BLaER1 (cell line): ENCODE measurements at regions not wholly inside any gene's neighbourhood (a gene's known extent, or its start where the extent isn't known, plus 50 kb on each side); places are given as distances from the start of the nearest gene placed in this dataset.
"Not testable (repeated sequence)": the region's sequence is repeated elsewhere in the genome, so short reads cannot be mapped to it uniquely, and the experiment has no call there.

Experiments used
- H3K27ac ChIP-seq: shearing (Covaris generic); formaldehyde crosslinking; 2 replicates; pipeline ENCODE4 v1.8.1; 2022
- H3K27me3 ChIP-seq: shearing (Covaris generic); formaldehyde crosslinking; 2 replicates; pipeline ENCODE4 v1.8.1; 2022
- H3K36me3 ChIP-seq: shearing (Covaris generic); formaldehyde crosslinking; 2 replicates; pipeline ENCODE4 v1.8.1; 2022
- H3K4me1 ChIP-seq: shearing (Covaris generic); formaldehyde crosslinking; 2 replicates; pipeline ENCODE4 v1.8.1; 2022
- H3K4me2 ChIP-seq: shearing (Covaris generic); formaldehyde crosslinking; 2 replicates; pipeline ENCODE4 v1.8.1; 2022
- H3K4me3 ChIP-seq: shearing (Covaris generic); formaldehyde crosslinking; 2 replicates; pipeline ENCODE4 v1.8.1; 2022
- H3K9ac ChIP-seq: shearing (Covaris generic); formaldehyde crosslinking; 2 replicates; pipeline ENCODE4 v1.8.1; 2022
- H3K9me3 ChIP-seq: shearing (Covaris generic); formaldehyde crosslinking; 2 replicates; pipeline ENCODE4 v1.8.1; 2022
- H4K20me1 ChIP-seq: shearing (Covaris generic); formaldehyde crosslinking; 2 replicates; pipeline ENCODE4 v1.8.1; 2022
- Cebpa-rat ChIP-seq: shearing (Covaris generic); IDR thresholded peaks from 2 replicates; pipeline ENCODE4 v1.8.1; 2022

- H3K36me3 ChIP-seq = no peaks in the 10 kb centered on the region
Measured at GRCh38 chr9:85487872-85488271, 253.9 kb downstream of the AGTPBP1 start.

GRCh38 chr9:85484235-85484634 lies 257.5 kb downstream of the AGTPBP1 start:
- H3K4me1 ChIP-seq = no peaks in the 10 kb centered on the region
- H4K20me1 ChIP-seq = no peaks in the 10 kb centered on the region
- H3K9me3 ChIP-seq = no peaks in the 10 kb centered on the region
- H3K4me2 ChIP-seq = no peak overlapping the region
- no peak overlapping the region for H3K9ac ChIP-seq
- H3K27ac ChIP-seq = no peak overlapping the region
- no peak overlapping the region for H3K4me3 ChIP-seq
- TF ChIP-seq Cebpa-rat = no peak
- H3K27me3 ChIP-seq = no peaks in the 10 kb centered on the region
- H3K36me3 ChIP-seq = no peaks in the 10 kb centered on the region

More at GRCh38 chr9:85487872-85488271, 253.9 kb downstream of the AGTPBP1 start:
- Histone ChIP-seq H3K4me1 (no peaks in the 10 kb centered on the region), H3K9me3 (no peaks in the 10 kb centered on the region), H3K4me2 (no peak overlapping the region), H3K27me3 (no peaks in the 10 kb centered on the region), H3K4me3 (no peak overlapping the region), H3K27ac (no peak overlapping the region), H4K20me1 (no peaks in the 10 kb centered on the region), H3K9ac (no peak overlapping the region)
- no peak for TF ChIP-seq Cebpa-rat

- Histone ChIP-seq H4K20me1 (no peaks in the 10 kb centered on the region), H3K27ac (no peak overlapping the region)
Measured at GRCh38 chr9:85483208-85483607, 258.5 kb downstream of the AGTPBP1 start.

GRCh38 chr9:85479305-85479704 lies 262.4 kb downstream of the AGTPBP1 start:
- H3K27me3 ChIP-seq = no peaks in the 10 kb centered on the region
- H3K4me3 ChIP-seq = no peak overlapping the region
- no peak for TF ChIP-seq Cebpa-rat
- no peaks in the 10 kb centered on the region for H3K36me3 ChIP-seq
- no peak overlapping the region for H3K9ac ChIP-seq
- H3K4me1 ChIP-seq = no peaks in the 10 kb centered on the region
- peaks cover 17% of the 10 kb centered on the region for H3K9me3 ChIP-seq
- H4K20me1 ChIP-seq = no peaks in the 10 kb centered on the region
- H3K4me2 ChIP-seq = no peak overlapping the region
- H3K27ac ChIP-seq = no peak overlapping the region

More at GRCh38 chr9:85483208-85483607, 258.5 kb downstream of the AGTPBP1 start:
- Histone ChIP-seq H3K9ac (no peak overlapping the region), H3K9me3 (no peaks in the 10 kb centered on the region), H3K4me1 (no peaks in the 10 kb centered on the region), H3K4me3 (no peak overlapping the region), H3K27me3 (no peaks in the 10 kb centered on the region), H3K36me3 (no peaks in the 10 kb centered on the region), H3K4me2 (no peak overlapping the region)
- TF ChIP-seq Cebpa-rat = no peak

- H3K4me2 ChIP-seq = no peak overlapping the region
- no peak for TF ChIP-seq Cebpa-rat
- H3K9me3 ChIP-seq = peaks cover 20% of the 10 kb centered on the region
- no peaks in the 10 kb centered on the region for H3K27me3 ChIP-seq
- no peaks in the 10 kb centered on the region for H3K36me3 ChIP-seq
- no peak overlapping the region for H3K9ac ChIP-seq
- H3K4me1 ChIP-seq = no peaks in the 10 kb centered on the region
- H3K27ac ChIP-seq = no peak overlapping the region
- H4K20me1 ChIP-seq = no peaks in the 10 kb centered on the region
- no peak overlapping the region for H3K4me3 ChIP-seq
Measured at GRCh38 chr9:85478847-85479246, 262.9 kb downstream of the AGTPBP1 start.

GRCh38 chr9:85474896-85475295 lies 266.9 kb downstream of the AGTPBP1 start:
- H3K4me1 ChIP-seq, H4K20me1 ChIP-seq, H3K4me3 ChIP-seq, H3K9ac ChIP-seq, H3K36me3 ChIP-seq, H3K4me2 ChIP-seq, H3K27ac ChIP-seq, H3K27me3 ChIP-seq: not testable (repeated sequence)
- H3K9me3 ChIP-seq = peaks cover 20% of the 10 kb centered on the region

- TF ChIP-seq Cebpa-rat = no peak
- Histone ChIP-seq H3K9me3 (peaks cover 20% of the 10 kb centered on the region), H3K27ac (no peak overlapping the region), H3K9ac (no peak overlapping the region), H3K4me2 (no peak overlapping the region), H3K27me3 (no peaks in the 10 kb centered on the region), H3K4me3 (no peak overlapping the region), H4K20me1 (no peaks in the 10 kb centered on the region), H3K36me3 (no peaks in the 10 kb centered on the region), H3K4me1 (no peaks in the 10 kb centered on the region)
Measured at GRCh38 chr9:85471791-85472190, 270.0 kb downstream of the AGTPBP1 start.

- Histone ChIP-seq H3K9ac (no peak overlapping the region), H3K36me3 (no peaks in the 10 kb centered on the region), H3K4me2 (no peak overlapping the region), H3K4me3 (no peak overlapping the region), H3K9me3 (0 out of 2 replicates have a peak, but pooled peaks cover 2% of the 10 kb centered on the region), H3K4me1 (no peaks in the 10 kb centered on the region), H3K27ac (no peak overlapping the region), H3K27me3 (no peaks in the 10 kb centered on the region), H4K20me1 (no peaks in the 10 kb centered on the region)
- TF ChIP-seq Cebpa-rat = no peak
Measured at GRCh38 chr9:85469041-85469440, 272.7 kb downstream of the AGTPBP1 start.

GRCh38 chr9:85466834-85467233 lies 274.9 kb downstream of the AGTPBP1 start:
- Histone ChIP-seq H3K9me3 (no peaks in the 10 kb centered on the region), H3K4me3 (no peak overlapping the region), H3K27me3 (no peaks in the 10 kb centered on the region), H3K36me3 (no peaks in the 10 kb centered on the region), H3K27ac (no peak overlapping the region), H4K20me1 (no peaks in the 10 kb centered on the region), H3K9ac (no peak overlapping the region), H3K4me2 (no peak overlapping the region), H3K4me1 (no peaks in the 10 kb centered on the region)
- no peak for TF ChIP-seq Cebpa-rat

- H4K20me1 ChIP-seq, H3K27me3 ChIP-seq, H3K9ac ChIP-seq, H3K36me3 ChIP-seq, H3K4me2 ChIP-seq, H3K4me3 ChIP-seq, H3K4me1 ChIP-seq, H3K27ac ChIP-seq, H3K9me3 ChIP-seq: not testable (repeated sequence)
Measured at GRCh38 chr9:85458114-85458864, 283.5 kb downstream of the AGTPBP1 start.

- Histone ChIP-seq H3K9ac (no peak overlapping the region), H3K36me3 (no peaks in the 10 kb centered on the region), H3K27ac (no peak overlapping the region), H3K9me3 (0 out of 2 replicates have a peak, but pooled peaks cover 5% of the 10 kb centered on the region), H4K20me1 (no peaks in the 10 kb centered on the region), H3K27me3 (no peaks in the 10 kb centered on the region), H3K4me2 (no peak overlapping the region), H3K4me1 (no peaks in the 10 kb centered on the region), H3K4me3 (no peak overlapping the region)
- no peak for TF ChIP-seq Cebpa-rat
Measured at GRCh38 chr9:85453850-85454249, 287.9 kb downstream of the AGTPBP1 start.
